BJ (cell line): ENCODE measurements at regions not wholly inside any gene's neighbourhood (a gene's known extent, or its start where the extent isn't known, plus 50 kb on each side); places are given as distances from the start of the nearest gene placed in this dataset.

Source experiments
- CTCF ChIA-PET: fragments of 350-600 bp; formaldehyde crosslinking; extraction: SDS; loops from one replicate; lab custom pipeline; 2021; ENCODE audit warnings: antibody characterized with exemption, inconsistent platforms; lab: Yijun Ruan, JAX
- POLR2A ChIA-PET: fragments of 300-600 bp; sonication (Branson Sonifier 250); formaldehyde crosslinking; extraction: SDS; loops from one replicate; lab custom pipeline; 2021; ENCODE audit warnings: antibody characterized with exemption; lab: Charles Lee
- DNase-seq: peaks from one replicate; pipeline ENCODE4 v3.0.0-alpha.2; 2011; ENCODE audit warnings: low read depth
- H3K27me3 ChIP-seq: 2 replicates; pipeline ENCODE4 v1.6.0; 2011; ENCODE audit warnings: low read length; ENCODE audit not compliant: control insufficient read depth, insufficient read depth
- H3K36me3 ChIP-seq: 2 replicates; pipeline ENCODE4 v1.5.1; 2011; ENCODE audit warnings: low read length; ENCODE audit not compliant: control insufficient read depth, insufficient read depth
- H3K4me3 ChIP-seq: 2 replicates; pipeline ENCODE4 v1.5.1; 2011; ENCODE audit warnings: low read depth, mild to moderate bottlenecking, control low read depth, low read length
- CTCF ChIP-seq: IDR thresholded peaks from 2 replicates; pipeline ENCODE4 v1.5.1; 2011; ENCODE audit warnings: low read depth, mild to moderate bottlenecking, control low read depth, inconsistent platforms, low read length, moderate library complexity; ENCODE audit not compliant: insufficient read depth

- DNase-seq: no peak
- Histone ChIP-seq H3K27me3 (no peaks in the 10 kb centered on the region), H3K4me3 (no peak overlapping the region), H3K36me3 (no peaks in the 10 kb centered on the region)
- ChIA-PET CTCF (no interaction called here), POLR2A (no interaction called here)
- TF ChIP-seq CTCF: no peak
Observed at GRCh38 chr3:74273091-74273490, 341.4 kb downstream of the CNTN3 start.

- CTCF ChIA-PET: interaction anchor here (1.2 kb wide), 1 partner anchor 187 kb away, joined by 3 read pairs; no protein-coding TSS in a partner anchor
- no peaks in the 10 kb centered on the region for H3K36me3 ChIP-seq
- DNase-seq: no peak
- POLR2A ChIA-PET: no interaction called here
- no peaks in the 10 kb centered on the region for H3K27me3 ChIP-seq
- TF ChIP-seq CTCF: no peak
- H3K4me3 ChIP-seq: no peak overlapping the region
Observed at GRCh38 chr3:74271541-74271940, 342.9 kb downstream of the CNTN3 start.

- no peak overlapping the region for H3K4me3 ChIP-seq
- DNase-seq: no peak
- H3K27me3 ChIP-seq: no peaks in the 10 kb centered on the region
- no peak for TF ChIP-seq CTCF
- no peaks in the 10 kb centered on the region; the same call in 1 of the 2 replicates for H3K36me3 ChIP-seq
- ChIA-PET CTCF (no interaction called here), POLR2A (no interaction called here)
Observed at GRCh38 chr3:74269689-74270088, 344.8 kb downstream of the CNTN3 start.

- Histone ChIP-seq H3K4me3 (no peak overlapping the region), H3K36me3 (no peaks in the 10 kb centered on the region; the same call in 1 of the 2 replicates), H3K27me3 (no peaks in the 10 kb centered on the region)
- CTCF ChIA-PET: interaction anchor here (1.1 to 2.3 kb wide), 5 partner anchors 7 to 30 kb away, joined by 3 to 10 read pairs (median 6); no protein-coding TSS in a partner anchor
- POLR2A ChIA-PET: no interaction called here
- DNase-seq: no peak
- no peak for TF ChIP-seq CTCF
Observed at GRCh38 chr3:74268753-74269152, 345.7 kb downstream of the CNTN3 start.

GRCh38 chr3:74267588-74268184, 346.8 kb downstream of the CNTN3 start:
- DNase-seq: no peak
- ChIA-PET CTCF (interaction anchor here (0.6 to 2.3 kb wide), 12 partner anchors 8 to 496 kb away, joined by 3 to 10 read pairs (median 4); no protein-coding TSS in a partner anchor), POLR2A (no interaction called here)
- TF ChIP-seq CTCF: peak; percentile 87
- Histone ChIP-seq H3K27me3 (no peaks in the 10 kb centered on the region), H3K4me3 (no peak overlapping the region), H3K36me3 (no peaks in the 10 kb centered on the region; the same call in 1 of the 2 replicates)
